WTC11 (cell line): ENCODE measurements at regions not wholly inside any gene's neighbourhood (a gene's known extent, or its start where the extent isn't known, plus 50 kb on each side); places are given as distances from the start of the nearest gene placed in this dataset.

Source experiments
- ESRRA ChIP-seq: sonication (generic); formaldehyde crosslinking; IDR thresholded peaks from 2 replicates; pipeline ENCODE4 v1.8.1; 2022; ENCODE audit warnings: mild to moderate bottlenecking, missing genetic modification reagents, borderline replicate concordance
- SMAD4 ChIP-seq: sonication (generic); formaldehyde crosslinking; IDR thresholded peaks from 2 replicates; pipeline ENCODE4 v1.8.0; 2022; ENCODE audit warnings: mild to moderate bottlenecking, missing genetic modification reagents

DNA sequence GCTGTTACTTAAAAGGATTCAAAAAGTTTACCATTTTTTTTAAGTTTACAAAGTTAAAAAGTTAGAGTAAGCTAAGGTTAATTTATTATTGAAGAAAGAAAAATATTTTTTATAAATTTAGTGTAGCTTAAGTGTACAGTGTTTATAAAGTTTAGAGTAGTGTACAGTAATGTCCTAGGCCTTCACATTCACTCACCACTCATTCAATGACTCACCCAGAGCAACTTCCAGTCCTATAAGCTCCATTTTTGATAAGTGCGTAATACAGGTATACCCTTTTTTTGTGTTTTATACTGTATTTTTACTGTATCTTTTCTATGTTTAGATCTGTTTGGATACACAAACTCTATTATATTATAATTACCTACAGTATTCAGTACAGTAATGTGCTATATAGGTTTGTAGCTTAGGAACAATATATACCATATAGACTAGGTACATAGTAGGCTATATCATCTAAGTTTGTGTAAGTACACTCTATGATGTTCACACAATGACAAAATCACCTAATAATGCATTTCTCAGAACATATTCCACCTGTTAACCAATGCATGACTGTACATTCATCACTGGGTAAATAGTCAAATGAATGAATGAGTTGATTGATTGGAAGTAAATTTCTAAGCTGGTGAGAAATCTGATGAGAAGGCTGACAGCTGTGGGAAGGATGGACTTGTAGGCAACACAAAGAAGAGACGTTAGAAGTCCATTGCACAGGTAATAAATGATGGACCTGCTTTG is 95.2 kb upstream of the CDIN1 start:
- TF ChIP-seq SMAD4 (CRISPR knock-in tag) (no peak), ESRRA (CRISPR knock-in tag) (no peak)
